T-helper 1 cell (primary cell): ENCODE measurements at regions not wholly inside any gene's neighbourhood (a gene's known extent, or its start where the extent isn't known, plus 50 kb on each side); places are given as distances from the start of the nearest gene placed in this dataset.
"Not testable (repeated sequence)": the region's sequence is repeated elsewhere in the genome, so short reads cannot be mapped to it uniquely, and the experiment has no call there.

Experiments used
- DNase-seq, 5 donors: peaks; one replicate each; pipeline ENCODE4 v3.0.0-alpha.2; 2012 to 2020

- not testable (repeated sequence) for DNase-seq
These were observed 185.9 kb upstream of the ZNF644 start for GRCh38 chr1:91207691-91208090.

- DNase-seq, result not testable (repeated sequence)
These were observed 182.3 kb upstream of the ZNF644 start for GRCh38 chr1:91204150-91204549.

GRCh38 chr1:91201694-91202093 lies 179.9 kb upstream of the ZNF644 start:
- DNase-seq, result no peak

GRCh38 chr1:91201176-91201575 lies 179.3 kb upstream of the ZNF644 start:
- no peak for DNase-seq

GRCh38 chr1:91200675-91201074 lies 178.8 kb upstream of the ZNF644 start:
- DNase-seq, result no peak

- DNase-seq, result no peak
These were observed 178.2 kb upstream of the ZNF644 start for GRCh38 chr1:91199988-91200387.

- DNase-seq, result no peak
These were observed 169.2 kb upstream of the ZNF644 start for GRCh38 chr1:91190996-91191395.

GRCh38 chr1:91189096-91189495 lies 167.3 kb upstream of the ZNF644 start:
- DNase-seq, result no peak

- not testable (repeated sequence) for DNase-seq
These were observed 161.0 kb upstream of the ZNF644 start for GRCh38 chr1:91182807-91183206.

GRCh38 chr1:91176250-91176649 lies 154.4 kb upstream of the ZNF644 start:
- no peak for DNase-seq

- no peak for DNase-seq
These were observed 152.9 kb upstream of the ZNF644 start for GRCh38 chr1:91174734-91175133.

GRCh38 chr1:91173346-91173890 lies 151.6 kb upstream of the ZNF644 start:
- DNase-seq, result no peak

- no peak for DNase-seq
These were observed 150.7 kb upstream of the ZNF644 start for GRCh38 chr1:91172541-91172940.

- no peak for DNase-seq
These were observed 150.1 kb upstream of the ZNF644 start for GRCh38 chr1:91171898-91172297.

- no peak for DNase-seq
These were observed 148.7 kb upstream of the ZNF644 start for GRCh38 chr1:91170571-91170970.

GRCh38 chr1:91166106-91166712 lies 144.4 kb upstream of the ZNF644 start:
- peak in 2 of 5 donors; percentile 17 to 25 for DNase-seq

- peak; percentile 17 to 56 (median 42) for DNase-seq
These were observed 143.3 kb upstream of the ZNF644 start for GRCh38 chr1:91165033-91165654.

- DNase-seq, result no peak
These were observed 140.8 kb upstream of the ZNF644 start for GRCh38 chr1:91162613-91163012.

GRCh38 chr1:91161749-91162148 lies 139.9 kb upstream of the ZNF644 start:
- DNase-seq, result no peak

GRCh38 chr1:91161166-91161565 lies 139.3 kb upstream of the ZNF644 start:
- no peak for DNase-seq

- DNase-seq, result no peak
These were observed 138.7 kb upstream of the ZNF644 start for GRCh38 chr1:91160363-91161075.

- no peak for DNase-seq
These were observed 131.5 kb upstream of the ZNF644 start for GRCh38 chr1:91153341-91153740.

GRCh38 chr1:91152331-91152730 lies 130.5 kb upstream of the ZNF644 start:
- DNase-seq, result no peak

GRCh38 chr1:91151702-91152101 lies 129.9 kb upstream of the ZNF644 start:
- no peak for DNase-seq
